Trophoblast cell (in vitro differentiated cells and primary cell): ENCODE measurements at regions not wholly inside any gene's neighbourhood (a gene's known extent, or its start where the extent isn't known, plus 50 kb on each side); places are given as distances from the start of the nearest gene placed in this dataset.
"Not testable (repeated sequence)": the region's sequence is repeated elsewhere in the genome, so short reads cannot be mapped to it uniquely, and the experiment has no call there.

Experiments used
- DNase-seq, 2 donors: peaks; one replicate each; pipeline ENCODE4 v3.0.0-alpha.2; 2016
- H2AFZ ChIP-seq: 2 replicates; pipeline ENCODE4 v1.6.1; 2013; ENCODE audit warnings: low read length, moderate library complexity, mild to moderate bottlenecking; ENCODE audit not compliant: insufficient read depth, poor library complexity
- H2AK5ac ChIP-seq: 2 replicates; pipeline ENCODE4 v1.6.1; 2013; ENCODE audit warnings: mild to moderate bottlenecking, low read length
- H2BK120ac ChIP-seq: 2 replicates; pipeline ENCODE4 v1.6.1; 2013; ENCODE audit warnings: low read length, mild to moderate bottlenecking, moderate library complexity; ENCODE audit not compliant: insufficient read depth, poor library complexity
- H2BK12ac ChIP-seq: 2 replicates; pipeline ENCODE4 v1.6.1; 2013; ENCODE audit warnings: mild to moderate bottlenecking, low read length, moderate library complexity
- H2BK5ac ChIP-seq: 2 replicates; pipeline ENCODE4 v1.6.1; 2013; ENCODE audit warnings: low read length, low read depth, moderate library complexity, mild to moderate bottlenecking; ENCODE audit not compliant: poor library complexity
- H3K14ac ChIP-seq: 2 replicates; pipeline ENCODE4 v1.6.1; 2013; ENCODE audit warnings: mild to moderate bottlenecking, low read length
- H3K18ac ChIP-seq: 2 replicates; pipeline ENCODE4 v1.6.1; 2013; ENCODE audit warnings: mild to moderate bottlenecking, low read length
- H3K23ac ChIP-seq: 2 replicates; pipeline ENCODE4 v1.6.1; 2013; ENCODE audit warnings: low read length
- H3K27ac ChIP-seq: 2 replicates; pipeline ENCODE4 v1.5.1; 2013; ENCODE audit warnings: low read depth, mild to moderate bottlenecking, inconsistent platforms, low read length, moderate library complexity
- H3K27me3 ChIP-seq: 2 replicates; pipeline ENCODE4 v1.6.1; 2013; ENCODE audit warnings: inconsistent platforms, mild to moderate bottlenecking, low read length, moderate library complexity; ENCODE audit not compliant: insufficient read depth
- H3K36me3 ChIP-seq, 2 experiments: 1 replicate in 1 of 2; 2 replicates in 1 of 2; pipeline ENCODE4 v1.6.1; 2013; ENCODE audit warnings: low read length in 2 of 2, mild to moderate bottlenecking in 2 of 2, moderate library complexity in 1 of 2; ENCODE audit not compliant: insufficient read depth in 2 of 2, control insufficient read depth in 1 of 2
- H3K4ac ChIP-seq: 2 replicates; pipeline ENCODE4 v1.6.1; 2013; ENCODE audit warnings: low read depth, mild to moderate bottlenecking, low read length, moderate library complexity
- H3K4me1 ChIP-seq, 2 experiments: 1 replicate in 1 of 2; 2 replicates in 1 of 2; pipeline ENCODE4 v1.6.1; 2013; ENCODE audit warnings: low read length in 2 of 2, mild to moderate bottlenecking in 2 of 2, moderate library complexity in 1 of 2; ENCODE audit not compliant: insufficient read depth in 2 of 2, control insufficient read depth in 1 of 2
- H3K4me2 ChIP-seq: 2 replicates; pipeline ENCODE4 v1.6.1; 2013; ENCODE audit warnings: inconsistent platforms, mild to moderate bottlenecking, low read length, moderate library complexity
- H3K4me3 ChIP-seq: 2 replicates; pipeline ENCODE4 v1.5.1; 2013; ENCODE audit warnings: mild to moderate bottlenecking, low read depth, low read length, inconsistent platforms
- H3K79me1 ChIP-seq: one replicate; pipeline ENCODE4 v1.6.1; 2013; ENCODE audit warnings: low read length
- H3K79me2 ChIP-seq: 2 replicates; pipeline ENCODE4 v1.6.1; 2013; ENCODE audit warnings: low read length, mild to moderate bottlenecking; ENCODE audit not compliant: control insufficient read depth, insufficient read depth, poor library complexity
- H3K9ac ChIP-seq: 2 replicates; pipeline ENCODE4 v1.6.1; 2013; ENCODE audit warnings: mild to moderate bottlenecking, low read length
- H3K9me3 ChIP-seq: 2 replicates; pipeline ENCODE4 v1.6.1; 2013; ENCODE audit warnings: low read depth, mild to moderate bottlenecking, control low read depth, inconsistent platforms, low read length; ENCODE audit not compliant: insufficient read depth
- H4K12ac ChIP-seq: 2 replicates; pipeline ENCODE4 v1.6.1; 2013; ENCODE audit warnings: low read depth, mild to moderate bottlenecking, low read length, moderate library complexity
- H4K8ac ChIP-seq: 2 replicates; pipeline ENCODE4 v1.6.1; 2013; ENCODE audit warnings: low read depth, mild to moderate bottlenecking, low read length, moderate library complexity
- H4K91ac ChIP-seq: one replicate; pipeline ENCODE4 v1.6.1; 2013; ENCODE audit warnings: low read depth, mild to moderate bottlenecking, low read length, moderate library complexity
- WGBS: extraction: QIAGEN DNeasy Blood & Tissue Kit; methylation state at CpG from one replicate; pipeline ENCODE4 v1.1.7; 2013; ENCODE audit warnings: missing lambda C conversion rate; ENCODE audit not compliant: insufficient read length, insufficient coverage; ENCODE audit errors: extremely low coverage; 5-methylcytosine and 5-hydroxymethylcytosine counted together

DNA sequence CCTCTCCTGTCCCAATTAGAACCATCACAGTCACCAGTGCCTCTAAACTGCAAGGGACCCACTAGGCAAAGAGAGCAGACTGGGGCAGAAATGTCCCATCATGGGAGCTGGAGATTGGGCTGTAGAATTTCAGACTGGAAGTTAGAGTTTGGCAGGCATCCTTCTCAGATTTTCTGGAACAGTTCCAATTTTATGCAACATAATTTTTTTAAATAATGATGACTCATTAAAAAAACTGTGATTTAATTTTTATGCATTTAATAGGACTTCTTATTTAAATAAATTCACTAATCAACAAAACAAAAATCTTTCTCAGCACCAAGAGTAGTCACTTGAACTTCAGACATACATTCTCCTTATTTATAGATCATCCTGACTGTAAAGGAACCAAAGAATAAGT is 84.6 kb upstream of the SLC7A14 start:
- no peak overlapping the region for H2BK12ac ChIP-seq
- no peak overlapping the region for H4K8ac ChIP-seq
- H2BK5ac ChIP-seq = no peak overlapping the region
- H2AK5ac ChIP-seq = no peak overlapping the region
- no peak overlapping the region for H3K9ac ChIP-seq
- no peak overlapping the region for H3K4ac ChIP-seq
- no peak overlapping the region for H3K23ac ChIP-seq
- H3K4me1 ChIP-seq = no peaks in the 10 kb centered on the region
- no peak for DNase-seq
- H2AFZ ChIP-seq = no peak overlapping the region
- H4K12ac ChIP-seq = no peak overlapping the region
- H4K91ac ChIP-seq = no peak overlapping the region
- H3K79me2 ChIP-seq = no peaks in the 10 kb centered on the region
- no peak overlapping the region for H3K27ac ChIP-seq
- H2BK120ac ChIP-seq = no peak overlapping the region
- no peak overlapping the region for H3K4me3 ChIP-seq
- no peak overlapping the region for H3K4me2 ChIP-seq
- no peaks in the 10 kb centered on the region for H3K36me3 ChIP-seq
- peaks cover 2% of the 10 kb centered on the region for H3K79me1 ChIP-seq
- H3K18ac ChIP-seq = no peak overlapping the region
- H3K27me3 ChIP-seq = no peaks in the 10 kb centered on the region
- no peak overlapping the region for H3K14ac ChIP-seq
- peaks cover 4% of the 10 kb centered on the region for H3K9me3 ChIP-seq

DNA sequence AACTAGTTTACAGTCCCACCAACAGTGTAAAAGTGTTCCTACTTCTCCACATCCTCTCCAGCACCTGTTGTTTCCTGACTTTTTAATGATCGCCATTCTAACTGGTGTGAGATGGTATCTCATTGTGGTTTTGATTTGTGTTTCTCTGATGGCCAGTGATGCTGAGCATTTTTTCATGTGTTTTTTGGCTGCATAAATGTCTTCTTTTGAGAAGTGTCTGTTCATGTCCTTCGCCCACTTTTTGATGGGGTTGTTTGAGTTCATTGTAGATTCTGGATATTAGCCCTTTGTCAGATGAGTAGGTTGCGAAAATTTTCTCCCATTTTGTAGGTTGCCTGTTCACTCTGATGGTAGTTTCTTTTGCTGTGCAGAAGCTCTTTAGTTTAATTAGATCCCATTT is 77.1 kb upstream of the SLC7A14 start:
- not testable (repeated sequence) for H3K27ac ChIP-seq

GRCh38 chr3:170660139-170660538 is 74.3 kb upstream of the SLC7A14 start:
- Histone ChIP-seq H2AK5ac (no peak overlapping the region), H3K23ac (no peak overlapping the region), H3K9me3 (no peaks in the 10 kb centered on the region), H3K79me2 (no peaks in the 10 kb centered on the region), H3K4me3 (no peak overlapping the region), H3K36me3 (no peaks in the 10 kb centered on the region), H3K14ac (no peak overlapping the region), H3K4me2 (no peak overlapping the region), H3K4me1 (no peaks in the 10 kb centered on the region), H3K4ac (no peak overlapping the region), H3K27me3 (no peaks in the 10 kb centered on the region), H3K27ac (no peak overlapping the region), H4K8ac (no peak overlapping the region), H4K91ac (no peak overlapping the region), H3K9ac (peak overlapping the region; percentile 33), H3K18ac (no peak overlapping the region), H2BK12ac (no peak overlapping the region), H2BK120ac (no peak overlapping the region), H3K79me1 (no peaks in the 10 kb centered on the region), H2AFZ (no peak overlapping the region), H2BK5ac (no peak overlapping the region), H4K12ac (no peak overlapping the region)
- DNase-seq = no peak
- WGBS = no CpG with 5 or more reads among the region's 5 CpGs

More for the DNA sequence above, 77.1 kb upstream of the SLC7A14 start:
- not testable (repeated sequence) for H3K79me1 ChIP-seq, H3K4me1 ChIP-seq, H2BK120ac ChIP-seq, H3K4me2 ChIP-seq, H3K9ac ChIP-seq, H3K14ac ChIP-seq, H2AFZ ChIP-seq, H4K91ac ChIP-seq, H2BK5ac ChIP-seq, H3K9me3 ChIP-seq, H2AK5ac ChIP-seq, H3K23ac ChIP-seq, H3K4ac ChIP-seq, H4K12ac ChIP-seq, H3K79me2 ChIP-seq, H3K4me3 ChIP-seq, H3K36me3 ChIP-seq, H2BK12ac ChIP-seq, DNase-seq, H4K8ac ChIP-seq, H3K18ac ChIP-seq, H3K27me3 ChIP-seq
- WGBS = no CpG with 5 or more reads among the region's 3 CpGs

DNA sequence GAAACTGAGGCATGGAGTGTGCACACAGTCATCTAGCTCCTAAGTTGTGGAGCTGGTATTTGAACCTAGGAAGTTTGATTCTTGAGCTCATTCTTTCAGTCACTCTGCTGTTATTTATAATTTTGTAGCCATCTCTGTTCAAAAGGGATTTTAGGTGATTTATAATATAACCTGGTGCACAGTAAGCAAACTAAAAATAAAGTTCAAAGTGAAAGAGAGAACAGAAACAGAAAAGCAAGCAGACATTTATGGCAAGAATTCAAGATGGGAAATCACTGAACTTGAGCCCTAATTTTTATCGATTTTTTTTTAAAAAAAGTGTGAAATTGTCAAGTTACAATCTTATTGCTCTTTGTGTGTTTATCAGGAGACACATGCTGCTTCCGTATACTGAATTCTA is 71.4 kb upstream of the SLC7A14 start:
- no peak overlapping the region for H3K18ac ChIP-seq
- no peak overlapping the region for H2BK120ac ChIP-seq
- H3K27me3 ChIP-seq = no peaks in the 10 kb centered on the region
- H2AK5ac ChIP-seq = no peak overlapping the region
- H2BK12ac ChIP-seq = no peak overlapping the region
- H4K12ac ChIP-seq = no peak overlapping the region
- no peaks in the 10 kb centered on the region for H3K79me1 ChIP-seq
- H3K27ac ChIP-seq = no peak overlapping the region
- no CpG with 5 or more reads among the region's 2 CpGs for WGBS
- no peak overlapping the region for H2AFZ ChIP-seq
- H3K14ac ChIP-seq = no peak overlapping the region
- no peak overlapping the region for H3K4ac ChIP-seq
- no peak overlapping the region for H3K4me3 ChIP-seq
- H3K23ac ChIP-seq = no peak overlapping the region
- no peak for DNase-seq
- no peaks in the 10 kb centered on the region for H3K4me1 ChIP-seq
- H4K8ac ChIP-seq = no peak overlapping the region
- no peak overlapping the region for H2BK5ac ChIP-seq
- peaks cover 3% of the 10 kb centered on the region for H3K9me3 ChIP-seq
- H3K79me2 ChIP-seq = no peaks in the 10 kb centered on the region
- no peaks in the 10 kb centered on the region for H3K36me3 ChIP-seq
- H3K9ac ChIP-seq = no peak overlapping the region
- H4K91ac ChIP-seq = no peak overlapping the region
- no peak overlapping the region for H3K4me2 ChIP-seq
